Astrocyte of the cerebellum (primary cell): ENCODE measurements at regions not wholly inside any gene's neighbourhood (a gene's known extent, or its start where the extent isn't known, plus 50 kb on each side); places are given as distances from the start of the nearest gene placed in this dataset.

Experiments
- DNase-seq: peaks from one replicate; pipeline ENCODE4 v3.0.0-alpha.2; 2011; ENCODE audit warnings: low read depth
- H3K4me3 ChIP-seq: 2 replicates; pipeline ENCODE4 v1.5.1; 2011; ENCODE audit warnings: mild to moderate bottlenecking, low read depth, low read length, moderate library complexity
- in situ Hi-C: cut with HindIII; loops from 2 replicates; pipeline ENCODE4 v1.10.0; 2017; ENCODE audit warnings: low sequenced_read_pairs
- TF ChIP-seq, protein P1 (sequence below): IDR thresholded peaks from 2 replicates; pipeline ENCODE4 v1.5.1; 2012; ENCODE audit warnings: low read length, low read depth, moderate library complexity, mild to moderate bottlenecking; ENCODE audit errors: missing control alignments

DNA sequence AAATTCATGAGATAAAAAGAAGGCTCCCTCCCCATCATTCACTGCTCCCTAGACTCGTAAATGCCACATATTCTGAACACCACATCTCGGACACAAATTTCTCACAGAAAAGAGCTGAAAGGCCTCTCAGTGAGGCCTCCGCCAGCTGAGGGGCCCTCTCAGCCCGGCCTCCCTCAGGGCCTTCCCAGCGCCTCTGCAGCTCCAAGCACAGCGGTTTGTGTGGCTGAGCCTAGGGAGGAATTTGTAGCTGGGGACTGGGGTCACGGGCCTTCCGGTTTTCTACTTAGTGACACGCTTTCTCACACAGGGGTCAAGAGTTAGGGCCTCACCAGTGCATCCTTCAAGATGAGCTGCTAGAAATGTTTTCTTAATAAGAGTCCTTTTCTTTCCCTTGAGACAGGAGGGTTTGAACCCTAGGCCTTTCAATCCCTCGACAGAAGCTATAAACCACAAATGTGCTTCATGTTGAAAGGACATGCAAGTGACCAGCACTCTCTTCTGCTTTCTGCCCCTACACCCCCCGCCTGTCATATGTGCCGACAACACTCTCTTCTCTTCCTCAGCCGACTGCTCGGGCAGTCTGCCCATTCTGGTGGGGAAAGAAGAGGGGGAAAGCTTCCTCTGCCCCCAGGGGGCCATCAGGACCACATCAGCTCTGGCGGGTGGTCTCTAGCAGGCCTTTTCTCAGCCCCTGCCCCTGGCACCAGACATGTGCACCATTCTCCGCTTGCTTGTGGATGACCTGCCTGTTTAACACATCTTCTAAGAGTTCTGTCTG lies 104.9 kb downstream of the CHIC2 start:
- no peak overlapping the region for H3K4me3 ChIP-seq
- TF ChIP-seq, protein P1, sequence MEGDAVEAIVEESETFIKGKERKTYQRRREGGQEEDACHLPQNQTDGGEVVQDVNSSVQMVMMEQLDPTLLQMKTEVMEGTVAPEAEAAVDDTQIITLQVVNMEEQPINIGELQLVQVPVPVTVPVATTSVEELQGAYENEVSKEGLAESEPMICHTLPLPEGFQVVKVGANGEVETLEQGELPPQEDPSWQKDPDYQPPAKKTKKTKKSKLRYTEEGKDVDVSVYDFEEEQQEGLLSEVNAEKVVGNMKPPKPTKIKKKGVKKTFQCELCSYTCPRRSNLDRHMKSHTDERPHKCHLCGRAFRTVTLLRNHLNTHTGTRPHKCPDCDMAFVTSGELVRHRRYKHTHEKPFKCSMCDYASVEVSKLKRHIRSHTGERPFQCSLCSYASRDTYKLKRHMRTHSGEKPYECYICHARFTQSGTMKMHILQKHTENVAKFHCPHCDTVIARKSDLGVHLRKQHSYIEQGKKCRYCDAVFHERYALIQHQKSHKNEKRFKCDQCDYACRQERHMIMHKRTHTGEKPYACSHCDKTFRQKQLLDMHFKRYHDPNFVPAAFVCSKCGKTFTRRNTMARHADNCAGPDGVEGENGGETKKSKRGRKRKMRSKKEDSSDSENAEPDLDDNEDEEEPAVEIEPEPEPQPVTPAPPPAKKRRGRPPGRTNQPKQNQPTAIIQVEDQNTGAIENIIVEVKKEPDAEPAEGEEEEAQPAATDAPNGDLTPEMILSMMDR = no peak
- in situ Hi-C loops = no loop called here
- no peak for DNase-seq

DNA sequence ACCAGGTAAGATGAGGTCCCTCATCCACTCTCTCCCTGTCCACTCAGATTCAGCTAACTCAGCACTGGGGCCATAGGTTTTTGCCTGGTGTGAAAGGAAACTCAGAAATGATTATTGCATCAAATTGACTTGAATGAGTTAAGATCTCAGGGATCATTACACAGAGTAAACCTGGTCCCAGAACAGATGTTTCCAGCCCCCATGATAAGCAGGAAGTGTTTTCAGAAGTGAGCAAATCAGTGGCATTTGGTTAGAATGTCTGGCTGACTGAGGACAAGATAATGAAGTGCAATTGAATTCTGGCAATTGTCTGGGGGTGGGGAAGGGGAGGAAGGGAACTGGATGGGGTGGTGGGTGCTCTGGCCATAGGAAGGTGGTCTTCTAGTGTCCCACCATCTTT lies 108.0 kb downstream of the CHIC2 start:
- no peak overlapping the region for H3K4me3 ChIP-seq
- TF ChIP-seq, protein P1 = no peak

DNA sequence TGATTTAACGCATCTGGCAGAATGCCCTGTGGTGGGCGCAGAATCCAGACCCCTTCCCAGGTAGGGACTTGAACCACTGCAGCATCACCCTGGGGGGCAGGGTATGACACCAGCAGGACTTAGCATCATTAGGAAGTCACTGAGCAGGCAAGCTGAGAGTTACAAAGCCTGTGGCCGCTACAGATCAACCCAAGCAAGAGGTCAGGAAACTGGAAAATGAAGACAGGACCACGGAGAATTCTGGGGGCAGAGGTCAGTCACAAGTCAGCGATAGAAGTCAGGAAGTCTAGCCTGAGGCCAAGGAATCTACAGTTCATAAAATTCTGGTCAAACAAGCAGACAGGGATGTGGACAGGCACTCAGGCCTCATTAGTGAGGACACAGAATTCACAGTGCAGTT lies 108.4 kb downstream of the CHIC2 start:
- TF ChIP-seq, protein P1 = no peak
- in situ Hi-C loops = no loop called here
- DNase-seq = no peak
- no peak overlapping the region for H3K4me3 ChIP-seq

More for the DNA sequence above, 108.0 kb downstream of the CHIC2 start:
- DNase-seq = no peak
- in situ Hi-C loops = no loop called here

DNA sequence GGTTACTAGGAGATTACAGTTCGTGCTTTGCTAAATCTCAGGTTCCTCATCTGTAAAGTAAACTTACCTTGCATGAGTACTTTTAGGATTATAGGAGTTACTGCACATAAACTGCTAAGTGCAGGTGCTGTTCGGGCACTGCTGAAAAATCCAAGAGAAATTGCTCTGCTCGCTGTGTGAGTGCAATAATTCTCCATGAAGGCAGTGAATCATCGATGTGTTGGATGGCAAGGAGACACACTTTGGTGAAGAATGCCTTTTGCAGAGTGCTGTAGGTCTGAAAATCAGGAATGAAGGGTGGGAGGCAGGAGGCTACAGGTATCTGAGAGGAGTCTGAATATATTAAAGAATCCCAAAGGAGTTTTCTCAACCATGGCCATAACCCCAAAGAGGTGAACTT lies 113.0 kb downstream of the CHIC2 start:
- TF ChIP-seq, protein P1 = no peak
- in situ Hi-C loops = no loop called here
- no peak overlapping the region for H3K4me3 ChIP-seq
- no peak for DNase-seq

DNA sequence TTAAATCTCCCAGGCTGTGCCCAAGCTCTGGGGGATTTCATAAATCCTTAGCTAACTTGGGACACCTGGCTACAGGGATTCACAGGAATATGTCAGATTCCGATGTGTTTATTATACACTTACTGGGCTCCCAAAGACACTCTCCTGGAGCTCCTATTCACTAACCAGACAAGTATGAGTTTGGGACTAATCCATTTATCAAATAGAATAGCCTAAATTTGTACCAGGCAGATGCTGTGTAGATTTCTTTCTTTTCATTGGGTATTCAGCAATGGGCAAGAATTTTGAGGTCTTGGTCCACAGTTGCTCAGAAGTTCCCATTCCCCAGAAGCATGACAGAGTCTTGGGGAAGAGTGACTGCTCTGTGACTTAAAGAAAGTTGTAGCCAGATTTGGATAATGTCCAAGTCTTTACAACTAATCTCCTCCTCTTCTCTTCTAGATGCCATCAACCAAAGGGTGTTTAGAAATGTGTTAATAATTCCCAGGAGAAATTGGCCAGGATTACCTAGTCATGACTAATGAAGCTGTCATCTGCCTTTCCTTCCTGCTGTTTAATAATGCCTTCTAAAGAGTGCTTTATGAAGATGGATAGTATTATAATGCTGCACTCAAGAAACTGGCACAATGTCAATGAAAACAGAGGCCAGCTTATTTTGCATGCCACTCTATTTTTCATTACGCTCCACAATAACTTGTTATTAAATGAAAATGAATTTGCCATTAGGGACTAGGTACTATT lies 120.9 kb downstream of the CHIC2 start:
- in situ Hi-C loops = no loop called here
- DNase-seq = peak; percentile 72
- H3K4me3 ChIP-seq = no peak overlapping the region
- TF ChIP-seq, protein P1 = no peak

DNA sequence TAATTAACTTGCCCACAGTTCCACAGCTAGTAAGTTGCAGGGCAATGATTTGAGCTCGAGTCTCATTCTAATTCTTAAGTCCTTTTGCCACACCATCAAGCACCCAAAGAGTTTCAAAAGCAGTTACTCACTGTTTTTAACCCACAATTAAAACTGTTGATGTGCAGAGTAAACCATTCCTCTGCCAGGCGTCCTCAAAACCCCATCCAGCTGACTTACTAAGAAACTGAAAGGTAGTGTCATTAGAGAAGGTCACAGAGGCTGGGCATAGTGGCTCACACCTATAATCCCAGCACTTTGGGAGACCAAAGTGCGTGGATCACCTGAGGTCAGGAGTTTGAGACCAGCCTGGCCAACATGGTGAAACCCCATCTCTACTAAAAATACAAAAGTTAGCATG lies 121.7 kb downstream of the CHIC2 start:
- in situ Hi-C loops = no loop called here
- DNase-seq = no peak
- no peak overlapping the region for H3K4me3 ChIP-seq
- TF ChIP-seq, protein P1 = no peak
